NT2/D1 (cell line): ENCODE measurements at regions not wholly inside any gene's neighbourhood (a gene's known extent, or its start where the extent isn't known, plus 50 kb on each side); places are given as distances from the start of the nearest gene placed in this dataset.

Source experiments
- SUZ12 ChIP-seq: IDR thresholded peaks from 2 replicates; pipeline ENCODE4 v1.6.1; 2011; ENCODE audit not compliant: insufficient read length, insufficient read depth; ENCODE audit errors: extremely low read depth
- ZNF274 ChIP-seq: IDR thresholded peaks from 2 replicates; pipeline ENCODE4 v1.6.1; 2011; ENCODE audit warnings: mild to moderate bottlenecking, low read depth, low read length

DNA sequence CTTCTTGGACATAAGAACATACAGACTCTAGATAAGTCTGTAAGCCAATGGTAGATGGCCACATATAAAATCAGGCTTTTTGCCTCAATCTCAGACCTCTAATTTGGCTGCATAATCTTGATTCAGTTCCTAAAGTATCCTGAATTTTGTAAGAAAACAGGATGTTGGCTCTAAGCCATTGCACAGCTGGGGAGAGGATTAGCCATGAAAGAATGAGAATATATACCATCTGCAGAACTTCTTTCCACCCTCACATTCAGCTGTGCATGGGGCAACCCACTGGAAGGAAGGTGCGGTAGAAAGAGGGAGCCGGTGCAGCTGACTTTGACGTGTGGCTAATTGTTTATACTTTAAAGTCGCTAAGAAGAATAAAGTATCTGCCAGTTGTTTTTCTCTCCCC is 1061.6 kb upstream of the FAM98A start:
- TF ChIP-seq ZNF274 = no peak
- TF ChIP-seq SUZ12 = no peak
